DMS79 treated with DMSO at 0.1 percent for 48 hours (cell line): ENCODE measurements at regions not wholly inside any gene's neighbourhood (a gene's known extent, or its start where the extent isn't known, plus 50 kb on each side); places are given as distances from the start of the nearest gene placed in this dataset.

ENCODE experiments used
- DNase-seq: peaks from one replicate; lab custom pipeline; 2025; lab: John Stamatoyannopoulos, UW

GRCh38 chr1:80779275-80779674 is 1021.5 kb upstream of the ADGRL2 start:
- DNase-seq: no peak

- no peak for DNase-seq
These were observed 1022.5 kb upstream of the ADGRL2 start for GRCh38 chr1:80778094-80778840.

GRCh38 chr1:80776266-80776665 is 1024.5 kb upstream of the ADGRL2 start:
- no peak for DNase-seq

- no peak for DNase-seq
These were observed 1031.5 kb upstream of the ADGRL2 start for GRCh38 chr1:80769208-80769750.

- no peak for DNase-seq
These were observed 1033.0 kb upstream of the ADGRL2 start for GRCh38 chr1:80767711-80768110.

- no peak for DNase-seq
These were observed 1041.4 kb upstream of the ADGRL2 start for GRCh38 chr1:80759354-80759753.

GRCh38 chr1:80755944-80756343 is 1044.8 kb upstream of the ADGRL2 start:
- DNase-seq: no peak

GRCh38 chr1:80751204-80751603 is 1049.5 kb upstream of the ADGRL2 start:
- no peak for DNase-seq

- no peak for DNase-seq
These were observed 1069.4 kb upstream of the ADGRL2 start for GRCh38 chr1:80731241-80731894.

- no peak for DNase-seq
These were observed 1078.1 kb upstream of the ADGRL2 start for GRCh38 chr1:80722611-80723010.

GRCh38 chr1:80706526-80706925 is 1094.2 kb upstream of the ADGRL2 start:
- DNase-seq: no peak

GRCh38 chr1:80678438-80678837 is 1122.3 kb upstream of the ADGRL2 start:
- DNase-seq: no peak

- DNase-seq: no peak
These were observed 1125.3 kb upstream of the ADGRL2 start for GRCh38 chr1:80675454-80675853.

GRCh38 chr1:80673935-80674597 is 1126.7 kb upstream of the ADGRL2 start:
- DNase-seq: no peak

GRCh38 chr1:80668372-80668771 is 1132.4 kb upstream of the ADGRL2 start:
- DNase-seq: no peak

- no peak for DNase-seq
These were observed 1134.7 kb upstream of the ADGRL2 start for GRCh38 chr1:80666073-80666472.

- no peak for DNase-seq
These were observed 1141.6 kb upstream of the ADGRL2 start for GRCh38 chr1:80659161-80659560.

- no peak for DNase-seq
These were observed 1143.0 kb upstream of the ADGRL2 start for GRCh38 chr1:80657707-80658106.

- DNase-seq: no peak
These were observed 1143.6 kb upstream of the ADGRL2 start for GRCh38 chr1:80657044-80657643.

- no peak for DNase-seq
These were observed 1144.1 kb upstream of the ADGRL2 start for GRCh38 chr1:80656641-80657040.

GRCh38 chr1:80656014-80656636 is 1144.6 kb upstream of the ADGRL2 start:
- DNase-seq: no peak

GRCh38 chr1:80646053-80646452 is 1154.7 kb upstream of the ADGRL2 start:
- DNase-seq: no peak
